ENCODE measurements at regions not wholly inside any gene's neighbourhood (a gene's known extent, or its start where the extent isn't known, plus 50 kb on each side); places are given as distances from the start of the nearest gene placed in this dataset.

- CTCF ChIA-PET = no interaction called here
- no peak overlapping the region for H4K8ac ChIP-seq (ENCODE audit: low read depth in 2 of 2, low read length in 2 of 2)
- no peaks in the 10 kb centered on the region for H3K36me3 ChIP-seq (ENCODE audit: control insufficient read depth, insufficient read depth, low read length)
- H3K9ac ChIP-seq (ENCODE audit: low read depth, low read length) = no peak overlapping the region
- H2AK5ac ChIP-seq (ENCODE audit: low read depth, low read length) = no peak overlapping the region
- no peak overlapping the region for H2AFZ ChIP-seq (replicated peaks; ENCODE audit: low read length, poor library complexity)
- no peak overlapping the region for H4K5ac ChIP-seq (ENCODE audit: low read depth, low read length)
- no peak overlapping the region for H3K4me3 ChIP-seq (ENCODE audit: insufficient read depth, low read depth, low read length)
- ATAC-seq (ENCODE audit: low read depth) (no peak), DNase-seq (no peak)
- intact Hi-C loops (cut with micrococcal nuclease) = no loop called here
- no peak overlapping the region for H3K18ac ChIP-seq (ENCODE audit: low read depth, low read length)
- peaks cover 3% of the 10 kb centered on the region; the same call in 1 of the 2 replicates for H3K27me3 ChIP-seq (ENCODE audit: control insufficient read depth, insufficient read depth, low read length)
- no peak overlapping the region for H2AK9ac ChIP-seq (replicated peaks; ENCODE audit: low read depth, low read length, poor library complexity)
- H2BK15ac ChIP-seq (ENCODE audit: low read depth, low read length) = no peak overlapping the region
- no peak overlapping the region for H2BK5ac ChIP-seq (ENCODE audit: low read depth, low read length, poor library complexity, severe bottlenecking)
- H4K91ac ChIP-seq (ENCODE audit: insufficient read depth, low read depth, low read length) = no peak overlapping the region
- no peak overlapping the region for H3K4me2 ChIP-seq (ENCODE audit: low read depth, low read length)
- 80% methylated on average over 3 of the region's 8 CpGs; no CpG with 5 or more reads in 1 of the 2 experiments for WGBS, 2 experiments (ENCODE audit: extremely low coverage in 2 of 2, insufficient read length in 1 of 2)
- no peak overlapping the region for H3K14ac ChIP-seq (replicated peaks; ENCODE audit: low read depth, low read length)
- H4K20me1 ChIP-seq (ENCODE audit: insufficient read depth, low read length) = no peaks in the 10 kb centered on the region
- H3K4me1 ChIP-seq (ENCODE audit: control insufficient read depth, insufficient read depth, low read length) = no peaks in the 10 kb centered on the region
- TF ChIP-seq RCOR1 (IDR thresholded peaks at IDR 0.05; ENCODE audit: insufficient replicate concordance, low read length) = no peak
- TF ChIP-seq SMC3 (IDR thresholded peaks at IDR 0.05; ENCODE audit: low read depth, low read length) = no peak
- TF ChIP-seq RAD21 (IDR thresholded peaks at IDR 0.05; ENCODE audit: low read length) = no peak
- TF ChIP-seq CTCF (conservative IDR thresholded peaks at IDR 0.05; ENCODE audit: low read depth, low read length) = no peak
- TF ChIP-seq NFE2L2 (IDR thresholded peaks at IDR 0.05; ENCODE audit: low read depth, low read length) = no peak
- TF ChIP-seq ELK1 (IDR thresholded peaks at IDR 0.05; ENCODE audit: borderline replicate concordance, low read depth, low read length) = no peak
- TF ChIP-seq CEBPB (IDR thresholded peaks at IDR 0.05; ENCODE audit: low read depth, low read length) = no peak
- H3K9me3 ChIP-seq (ENCODE audit: control insufficient read depth, insufficient read depth, low read length) = no peaks in the 10 kb centered on the region
- H3K79me1 ChIP-seq (ENCODE audit: low read depth in 1 of 2, low read length in 2 of 2) = no peaks in the 10 kb centered on the region
- H3K56ac ChIP-seq (ENCODE audit: extremely low read depth, insufficient read depth, low read length) = no peak overlapping the region
- no peak overlapping the region for H3K27ac ChIP-seq (ENCODE audit: insufficient read depth, low read length)
- no peak overlapping the region for H2BK20ac ChIP-seq (ENCODE audit: low read depth, low read length)
- no peak overlapping the region for H3K4ac ChIP-seq (ENCODE audit: low read depth, low read length)
- no peak overlapping the region for H2BK120ac ChIP-seq (ENCODE audit: low read depth, low read length)
- H3K9me1 ChIP-seq (ENCODE audit: insufficient read depth, low read length) = no peaks in the 10 kb centered on the region
- BruUV-seq (replicated peaks) = no TSS peak
- dilution Hi-C loops (cut with HindIII; ENCODE audit: low sequenced_read_pairs, unreplicated experiment) = no loop called here
- in situ Hi-C loops (cut with MboI; ENCODE audit: low sequenced_read_pairs) = no loop called here
- POLR2A ChIA-PET (ENCODE audit: unreplicated experiment) = no interaction called here
- H3K23ac ChIP-seq (ENCODE audit: low read depth, low read length) = no peak overlapping the region
These were observed 248.6 kb downstream of the BCL2 start for GRCh38 chr18:63070767-63071502.
